Endothelial cell of umbilical vein (primary cell): ENCODE measurements at regions not wholly inside any gene's neighbourhood (a gene's known extent, or its start where the extent isn't known, plus 50 kb on each side); places are given as distances from the start of the nearest gene placed in this dataset.

Experiments used
- BruUV-seq: library from RNA; stranded (reverse); fragments of 400-500 nt; replicated peaks from 2 replicates; lab custom pipeline; 2021; lab: Mats Ljungman, UMichigan
- CTCF ChIA-PET: fragments of 300-600, 350-600 bp; sonication (Branson Sonifier 250); formaldehyde crosslinking; loops from one replicate; lab custom pipeline; 2021; ENCODE audit warnings: antibody characterized with exemption, inconsistent platforms; lab: Charles Lee
- POLR2A ChIA-PET: fragments of 300-600, 350-600 bp; sonication (Branson Sonifier 250); formaldehyde crosslinking; loops from one replicate; lab custom pipeline; 2021; ENCODE audit warnings: antibody characterized with exemption, inconsistent platforms; lab: Charles Lee
- DNase-seq: peaks from one replicate; pipeline ENCODE4 v3.0.0-alpha.2; 2011; ENCODE audit warnings: low read depth, low spot score
- FAIRE-seq: peaks from 2 replicates; lab custom pipeline; 2011; peaks lifted over from hg19 to GRCh38; lab: Jason Lieb, UNC
- H2AFZ ChIP-seq: 2 replicates; pipeline ENCODE4 v1.6.0; 2012; ENCODE audit warnings: low read depth, low read length, control low read depth, inconsistent platforms
- H3K27ac ChIP-seq: 2 replicates; pipeline ENCODE4 v1.5.1; 2011; ENCODE audit warnings: low read depth, mild to moderate bottlenecking, control low read depth, low read length, moderate library complexity; ENCODE audit not compliant: insufficient read depth
- H3K27me3 ChIP-seq, 2 experiments: 2 replicates each; pipeline versions ENCODE4 v1.6.0 to v1.6.1; 2011; ENCODE audit warnings: low read length in 2 of 2, mixed read lengths in 1 of 2; ENCODE audit not compliant: control insufficient read depth in 2 of 2, insufficient read depth in 2 of 2
- H3K36me3 ChIP-seq, 2 experiments: 2 replicates in 1 of 2; 3 replicates in 1 of 2; pipeline ENCODE4 v1.5.1; 2011; ENCODE audit warnings: low read length in 2 of 2, mild to moderate bottlenecking in 1 of 2, moderate library complexity in 1 of 2; ENCODE audit not compliant: control insufficient read depth in 2 of 2, insufficient read depth in 2 of 2; ENCODE audit errors: extremely low read depth in 1 of 2
- H3K4me1 ChIP-seq: 3 replicates; pipeline ENCODE4 v1.5.1; 2011; ENCODE audit warnings: mild to moderate bottlenecking, low read length; ENCODE audit not compliant: control insufficient read depth, insufficient read depth; ENCODE audit errors: extremely low read depth
- H3K4me2 ChIP-seq: 2 replicates; pipeline ENCODE4 v1.6.1; 2011; ENCODE audit warnings: low read length, control low read depth, mixed read lengths; ENCODE audit not compliant: insufficient read depth
- H3K4me3 ChIP-seq, 3 experiments: fragments of 200-600 bp in 1 of 3; sonication (generic), shearing (Covaris generic) in 1 of 3; replicated peaks in 1 of 3; 2 replicates each; pipeline ENCODE4 v1.5.1; 2011 to 2016; ENCODE audit warnings: control low read depth in 3 of 3, low read length in 3 of 3, mild to moderate bottlenecking in 2 of 3, inconsistent platforms in 1 of 3, low read depth in 1 of 3, moderate library complexity in 1 of 3; ENCODE audit not compliant: insufficient read depth in 1 of 3
- H3K79me2 ChIP-seq: 2 replicates; pipeline ENCODE4 v1.6.0; 2012; ENCODE audit warnings: low read length, inconsistent platforms; ENCODE audit not compliant: control insufficient read depth, insufficient read depth
- H3K9ac ChIP-seq: replicated peaks from 2 replicates; pipeline ENCODE3; 2011; ENCODE audit warnings: low read length, control low read depth; ENCODE audit not compliant: insufficient read depth; ENCODE audit errors: extremely low read depth
- H3K9me1 ChIP-seq: replicated peaks from 3 replicates; pipeline ENCODE4 v1.6.0; 2011; ENCODE audit warnings: mild to moderate bottlenecking, low read length; ENCODE audit not compliant: control insufficient read depth, insufficient read depth; ENCODE audit errors: extremely low read depth
- H3K9me3 ChIP-seq: replicated peaks from 2 replicates; pipeline ENCODE4 v1.5.1; 2012; ENCODE audit warnings: low read length, inconsistent platforms; ENCODE audit not compliant: control insufficient read depth, insufficient read depth
- H4K20me1 ChIP-seq: replicated peaks from 2 replicates; pipeline ENCODE3; 2011; ENCODE audit warnings: mild to moderate bottlenecking, low read length; ENCODE audit not compliant: control insufficient read depth, insufficient read depth; ENCODE audit errors: extremely low read depth
- CTCF ChIP-seq, 2 donors: IDR thresholded peaks; 1 replicate in 1 of 2; 2 replicates in 1 of 2; pipeline ENCODE4 v1.5.1; 2011; ENCODE audit warnings: low read length in 2 of 2, mild to moderate bottlenecking in 2 of 2, moderate library complexity in 2 of 2, control low read depth in 1 of 2, inconsistent platforms in 1 of 2, low read depth in 1 of 2; ENCODE audit not compliant: insufficient read depth in 1 of 2; ENCODE audit errors: extremely low read depth in 1 of 2
- EZH2 ChIP-seq: IDR thresholded peaks from 2 replicates; pipeline ENCODE4 v1.6.1; 2012; ENCODE audit warnings: borderline replicate concordance, low read depth, mild to moderate bottlenecking, moderate library complexity, low read length, inconsistent platforms; ENCODE audit not compliant: severe bottlenecking
- FOS ChIP-seq: IDR thresholded peaks from 2 replicates; pipeline ENCODE4 v1.6.1; 2011; ENCODE audit warnings: mild to moderate bottlenecking, low read length, moderate library complexity, borderline replicate concordance; ENCODE audit not compliant: insufficient read depth
- GATA2 ChIP-seq: IDR thresholded peaks from 2 replicates; pipeline ENCODE4 v1.7.0; 2011; ENCODE audit warnings: low read depth, mild to moderate bottlenecking, moderate library complexity, mixed read lengths, low read length; ENCODE audit not compliant: insufficient read length, insufficient read depth
- JUN ChIP-seq: IDR thresholded peaks from 2 replicates; pipeline ENCODE4 v1.6.1; 2011; ENCODE audit warnings: borderline replicate concordance, low read depth; ENCODE audit not compliant: insufficient read length, insufficient read depth
- MAX ChIP-seq: IDR thresholded peaks from 2 replicates; pipeline ENCODE4 v1.6.1; 2011; ENCODE audit not compliant: insufficient read depth, insufficient read length
- MYC ChIP-seq: IDR thresholded peaks from one replicate; pipeline ENCODE4 v1.6.1; 2011; ENCODE audit warnings: mild to moderate bottlenecking, low read depth, low read length
- POLR2A ChIP-seq: IDR thresholded peaks from 2 replicates; pipeline ENCODE4 v1.6.1; 2012; ENCODE audit warnings: low read depth, mild to moderate bottlenecking, control low read depth, low read length
- POLR2AphosphoS5 ChIP-seq: IDR thresholded peaks from 2 replicates; pipeline ENCODE4 v1.6.1; 2012; ENCODE audit warnings: low read depth, mild to moderate bottlenecking, control low read depth, low read length, moderate library complexity; ENCODE audit not compliant: insufficient read depth
- dilution Hi-C: fragments of 300-500 bp; cut with MboI; formaldehyde crosslinking; loops from one replicate; pipeline ENCODE4 v1.15.0; 2019; ENCODE audit warnings: low sequenced_read_pairs; ENCODE audit not compliant: extremely low pct_ligation_motif_present
- intact Hi-C: fragments of 100-400 bp; cut with micrococcal nuclease; formaldehyde crosslinking; loops from one replicate; pipeline ENCODE4 v1.10.0; 2022

GRCh38 chr2:77816618-77817017 lies 294.4 kb upstream of the LRRTM4 start:
- CTCF ChIA-PET: no interaction called here
- dilution Hi-C loops: no loop called here

More at GRCh38 chr2:77816618-77817017, 294.4 kb upstream of the LRRTM4 start:
- no peaks in the 10 kb centered on the region for H3K4me1 ChIP-seq
- H3K27me3 ChIP-seq: no peaks in the 10 kb centered on the region
- peaks cover 3% of the 10 kb centered on the region for H3K9me3 ChIP-seq
- TF ChIP-seq FOS (no peak), GATA2 (no peak), MAX (no peak), POLR2A (no peak), EZH2 (no peak), JUN (no peak), POLR2AphosphoS5 (no peak), CTCF (IDR thresholded peaks at IDR 0.05; ENCODE audit: extremely low read depth in 1 of 2, insufficient read depth in 1 of 2, low read depth in 1 of 2, low read length in 2 of 2) (no peak), MYC (no peak)
- H3K4me3 ChIP-seq: no peak overlapping the region
- no peak overlapping the region for H3K4me2 ChIP-seq
- no peaks in the 10 kb centered on the region for H3K36me3 ChIP-seq
- H3K9ac ChIP-seq: no peak overlapping the region
- no peaks in the 10 kb centered on the region for H3K9me1 ChIP-seq
- H3K27ac ChIP-seq: no peak overlapping the region
- no peak for DNase-seq
- BruUV-seq: no TSS peak
- POLR2A ChIA-PET: no interaction called here
- H3K79me2 ChIP-seq: no peaks in the 10 kb centered on the region
- no peak overlapping the region for H2AFZ ChIP-seq
- no peaks in the 10 kb centered on the region for H4K20me1 ChIP-seq
- no peak for FAIRE-seq
- intact Hi-C loops: no loop called here
